ENCODE measurements at regions not wholly inside any gene's neighbourhood (a gene's known extent, or its start where the extent isn't known, plus 50 kb on each side); places are given as distances from the start of the nearest gene placed in this dataset.

DNA sequence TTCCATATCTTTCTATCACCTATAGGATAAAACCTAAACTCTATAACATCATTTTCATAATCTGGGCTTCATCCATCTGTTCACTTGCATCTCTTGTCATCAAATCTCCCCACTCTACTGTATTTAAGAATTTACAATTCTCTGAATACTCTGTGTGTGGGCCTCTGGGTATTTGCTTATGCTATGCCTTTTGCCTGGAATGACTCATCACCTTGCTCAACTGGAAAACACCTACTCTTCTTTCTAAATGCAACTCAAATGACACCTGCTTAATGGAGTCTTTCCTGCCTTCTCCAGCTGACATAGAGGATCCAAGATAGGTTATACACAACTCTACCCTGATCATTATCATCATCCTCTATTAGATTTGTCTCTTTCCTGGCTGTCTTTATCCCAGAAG, 421.7 kb downstream of the SPATA31D1 start:
- Histone ChIP-seq H2BK15ac (ENCODE audit: low read depth, low read length) (no peak overlapping the region), H2BK120ac (ENCODE audit: low read depth, low read length, poor library complexity, severe bottlenecking) (no peak overlapping the region), H2BK5ac (ENCODE audit: insufficient read length, low read length) (no peak overlapping the region), H3K79me2 (ENCODE audit: insufficient read depth, low read length) (no peaks in the 10 kb centered on the region), H3K4me2 (ENCODE audit: insufficient read depth, insufficient read length, low read length) (no peak overlapping the region), H3K9ac (ENCODE audit: extremely low read depth, insufficient read length, low read length) (no peak overlapping the region), H4K91ac (ENCODE audit: insufficient read length, low read depth, low read length) (no peak overlapping the region), H2AK5ac (ENCODE audit: insufficient read length, low read length) (no peak overlapping the region), H3K27ac (ENCODE audit: insufficient read length, low read depth, low read length) (no peak overlapping the region), H3T11ph (ENCODE audit: low read length) (no peak overlapping the region), H2BK20ac (ENCODE audit: low read depth, low read length, poor library complexity, severe bottlenecking) (no peak overlapping the region), H3K9me3 (ENCODE audit: control insufficient read depth, low read depth, low read length) (no peaks in the 10 kb centered on the region), H3K14ac (ENCODE audit: insufficient read depth, low read length) (no peak overlapping the region), H3K23ac (ENCODE audit: insufficient read length, low read depth, low read length) (no peak overlapping the region), H3K4me1 (ENCODE audit: insufficient read depth, low read length) (no peaks in the 10 kb centered on the region; the same call in 1 of the 2 replicates), H3K23me2 (ENCODE audit: insufficient read length, low read depth, low read length, poor library complexity, severe bottlenecking) (no peaks in the 10 kb centered on the region), H3K27me3 (ENCODE audit: insufficient read depth, low read length) (no peaks in the 10 kb centered on the region), H3K56ac (ENCODE audit: insufficient read length, low read depth, low read length) (no peak overlapping the region), H3K4ac (ENCODE audit: low read depth, low read length) (no peak overlapping the region), H2AFZ (ENCODE audit: low read length) (no peak overlapping the region), H3K79me1 (ENCODE audit: insufficient read depth, low read depth, low read length, poor library complexity, severe bottlenecking) (no peaks in the 10 kb centered on the region), H2BK12ac (ENCODE audit: insufficient read length, low read depth, low read length) (no peak overlapping the region), H4K5ac (ENCODE audit: insufficient read length, low read depth, low read length) (no peak overlapping the region), H3K18ac (ENCODE audit: insufficient read length, low read depth, low read length) (no peak overlapping the region), H4K8ac (replicated peaks; ENCODE audit: insufficient read length, low read depth, low read length) (no peak overlapping the region), H4K20me1 (ENCODE audit: control insufficient read depth, insufficient read depth, insufficient read length) (no peaks in the 10 kb centered on the region)
- peaks cover 0 to 10% of the 10 kb centered on the region in 2 experiments; a peak in 2 of 5 replicates for H3K9me3 Mint-ChIP-seq
- H3K36me3 Mint-ChIP-seq (ENCODE audit: insufficient read depth in 1 of 3, low read depth in 3 of 3): no peaks in the 10 kb centered on the region
- H3K27ac Mint-ChIP-seq: no peak overlapping the region
- H3K4me3 Mint-ChIP-seq: no peak overlapping the region
- DNase-seq: no peak
- H3K4me1 Mint-ChIP-seq: no peaks in the 10 kb centered on the region
- no peak for TF ChIP-seq CTCF (conservative IDR thresholded peaks at IDR 0.05)
- H3K27me3 Mint-ChIP-seq (ENCODE audit: low read depth): no peaks in the 10 kb centered on the region; the same call in 1 of the 2 replicates
